ENCODE measurements at regions not wholly inside any gene's neighbourhood (a gene's known extent, or its start where the extent isn't known, plus 50 kb on each side); places are given as distances from the start of the nearest gene placed in this dataset.
A peak's percentile ranks its signal among the peaks of the same experiment; 100 is the strongest.
"Not testable (repeated sequence)": the region's sequence is repeated elsewhere in the genome, so short reads cannot be mapped to it uniquely, and the experiment has no call there.

- Histone ChIP-seq H3K27me3 (no peaks in the 10 kb centered on the region), H3K4me3 (peak overlapping the region; percentile 48 to 61 (median 52)), H3K9me3 (no peaks in the 10 kb centered on the region), H3K36me3 (no peaks in the 10 kb centered on the region), H3K4me1 (peaks cover 0 to 33% (median 3%) of the 10 kb centered on the region in 4 donors), H3K27ac (peak overlapping the region; percentile 79 to 95 (median 88))
- TF ChIP-seq POLR2A (IDR thresholded peaks at IDR 0.05) = no peak
- TF ChIP-seq CTCF (IDR thresholded peaks at IDR 0.05) = no peak
- peak in 1 of 2 donors; percentile 29 for TF ChIP-seq EP300 (IDR thresholded peaks at IDR 0.05)
- DNase-seq (ENCODE audit: low spot score in 2 of 2) = no peak
- WGBS, 2 donors = 43% methylated on average over 13 to 16 of the region's 17 CpGs
Observed at GRCh38 chr10:31133251-31133791, 101.7 kb upstream of the ZNF438 start.

- peak; percentile 5 to 75 for TF ChIP-seq POLR2A (IDR thresholded peaks at IDR 0.05)
- TF ChIP-seq CTCF (IDR thresholded peaks at IDR 0.05) = no peak
- peak in 1 of 2 donors; percentile 73 for TF ChIP-seq EP300 (IDR thresholded peaks at IDR 0.05)
- no peaks in the 10 kb centered on the region for H3K27me3 ChIP-seq
- peak overlapping the region; percentile 79 to 95 (median 88) for H3K27ac ChIP-seq
- WGBS, 2 donors = 1 to 2% methylated on average over 28 to 30 of the region's 37 CpGs
- H3K9me3 ChIP-seq = no peaks in the 10 kb centered on the region
- peak overlapping the region; percentile 48 to 61 (median 52) for H3K4me3 ChIP-seq
- DNase-seq (ENCODE audit: low spot score in 2 of 2) = peak; percentile 65 to 68
- no peaks in the 10 kb centered on the region for H3K36me3 ChIP-seq
- peaks cover 0 to 32% (median 3%) of the 10 kb centered on the region in 4 donors for H3K4me1 ChIP-seq
Observed at GRCh38 chr10:31133792-31134310, 102.2 kb upstream of the ZNF438 start.

- Histone ChIP-seq H3K4me1 (peaks cover 0 to 27% (median 3%) of the 10 kb centered on the region in 4 donors), H3K36me3 (no peaks in the 10 kb centered on the region), H3K9me3 (no peaks in the 10 kb centered on the region), H3K27ac (peak overlapping the region; percentile 79 to 95 (median 88)), H3K27me3 (no peaks in the 10 kb centered on the region), H3K4me3 (peak overlapping the region; percentile 48 to 61 (median 52))
- no peak for DNase-seq (ENCODE audit: low spot score in 2 of 2)
- no peak for TF ChIP-seq POLR2A (IDR thresholded peaks at IDR 0.05)
- no peak for TF ChIP-seq CTCF (IDR thresholded peaks at IDR 0.05)
- TF ChIP-seq EP300 (IDR thresholded peaks at IDR 0.05) = no peak
- WGBS, 2 donors = 20 to 21% methylated on average over 24 of the region's 24 CpGs
Observed at GRCh38 chr10:31134311-31134952, 102.8 kb upstream of the ZNF438 start.

- peak overlapping the region in 2 of 4 donors; percentile 89 to 95 for H3K27ac ChIP-seq
- no peak for DNase-seq (ENCODE audit: low spot score in 2 of 2)
- WGBS, 2 donors = 80 to 81% methylated on average over 6 of the region's 6 CpGs
- H3K27me3 ChIP-seq = no peaks in the 10 kb centered on the region
- H3K4me3 ChIP-seq = no peak overlapping the region
- H3K9me3 ChIP-seq = no peaks in the 10 kb centered on the region
- peaks cover 0 to 27% (median 3%) of the 10 kb centered on the region in 4 donors for H3K4me1 ChIP-seq
- no peak for TF ChIP-seq EP300 (IDR thresholded peaks at IDR 0.05)
- no peak for TF ChIP-seq CTCF (IDR thresholded peaks at IDR 0.05)
- TF ChIP-seq POLR2A (IDR thresholded peaks at IDR 0.05) = no peak
- H3K36me3 ChIP-seq = no peaks in the 10 kb centered on the region
Observed at GRCh38 chr10:31135171-31135570, 103.5 kb upstream of the ZNF438 start.

GRCh38 chr10:31135791-31136190, 104.1 kb upstream of the ZNF438 start:
- H3K36me3 ChIP-seq; DNase-seq (ENCODE audit: low spot score in 2 of 2); H3K27me3 ChIP-seq; H3K4me3 ChIP-seq; H3K9me3 ChIP-seq: not testable (repeated sequence)
- Histone ChIP-seq H3K27ac (peak overlapping the region in 2 of 4 donors; percentile 5 to 89), H3K4me1 (peaks cover 0 to 27% (median 3%) of the 10 kb centered on the region in 4 donors)
- WGBS, 2 donors = 96 to 99% methylated on average over 8 of the region's 8 CpGs
